Activated T-cell treated with anti-CD3 and anti-CD28 coated beads for 24 hours (primary cell): ENCODE measurements at regions not wholly inside any gene's neighbourhood (a gene's known extent, or its start where the extent isn't known, plus 50 kb on each side); places are given as distances from the start of the nearest gene placed in this dataset.

ENCODE experiments used
- DNase-seq: peaks from one replicate; pipeline ENCODE4 v3.0.0-alpha.2; 2020; ENCODE audit warnings: low read depth

DNA sequence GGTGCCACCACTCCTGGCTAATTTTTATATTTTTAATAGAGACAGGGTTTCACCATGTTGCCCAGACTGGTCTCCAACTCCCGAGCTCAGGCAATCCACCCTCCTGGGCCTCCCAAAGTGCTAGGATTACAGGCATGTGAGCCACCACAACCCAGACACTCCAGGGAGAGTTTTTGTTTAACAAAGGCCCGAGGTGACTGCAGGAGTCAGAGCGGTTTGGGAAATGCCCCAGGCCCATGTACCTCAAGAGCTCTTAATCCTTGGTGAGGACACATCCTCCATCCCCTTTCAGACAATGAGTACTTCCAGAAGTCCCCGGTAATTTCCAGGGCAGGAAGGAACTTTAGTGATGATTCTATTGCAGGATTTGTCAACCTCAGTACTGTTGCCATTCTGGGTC is 176.0 kb downstream of the ESRRB start:
- DNase-seq = no peak

DNA sequence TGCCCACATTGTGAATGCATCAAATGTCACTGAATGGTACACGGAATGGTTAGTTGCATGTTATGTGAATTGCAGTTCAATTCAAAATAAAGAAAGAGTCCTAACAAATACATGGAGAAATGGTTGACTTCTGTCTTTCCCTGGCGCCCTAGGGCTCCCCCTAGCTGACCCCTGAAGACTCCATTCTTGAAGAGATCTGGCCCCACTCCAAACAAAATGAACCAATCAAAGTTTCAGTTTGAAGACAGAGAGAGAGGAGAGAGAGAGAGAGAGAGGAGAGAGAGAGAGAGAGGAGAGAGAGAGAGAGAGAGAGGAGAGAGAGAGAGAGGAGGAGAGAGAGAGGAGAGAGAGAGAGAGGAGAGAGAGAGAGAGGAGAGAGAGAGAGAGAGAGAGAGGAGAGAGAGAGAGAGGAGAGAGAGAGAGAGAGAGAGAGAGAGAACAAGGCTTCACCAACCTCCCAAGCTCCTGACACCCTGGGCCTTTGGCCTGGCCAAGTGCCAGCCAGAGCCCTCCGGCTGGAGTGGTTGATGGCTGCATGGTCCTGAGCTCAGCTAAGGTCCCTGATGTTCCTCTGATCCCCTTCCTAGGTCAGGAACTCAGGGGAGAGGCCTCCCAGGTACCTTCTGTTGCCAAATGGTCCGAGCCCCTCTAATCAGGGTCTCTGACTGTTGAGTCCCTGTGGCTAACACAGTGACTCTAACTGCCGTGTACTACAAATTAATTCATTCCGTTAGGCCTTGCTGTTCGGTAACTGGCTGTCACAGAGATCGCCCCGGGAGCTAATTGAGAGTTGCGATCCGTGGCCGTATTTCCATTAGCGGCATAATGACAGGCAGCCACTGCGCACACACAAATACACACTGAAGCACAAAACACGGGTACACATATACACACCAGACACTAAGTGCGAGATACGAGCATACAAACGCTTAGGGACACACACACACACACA is 188.8 kb downstream of the ESRRB start:
- no peak for DNase-seq

- DNase-seq = no peak
Measured at GRCh38 chr14:76566439-76566838, 190.5 kb downstream of the ESRRB start.

DNA sequence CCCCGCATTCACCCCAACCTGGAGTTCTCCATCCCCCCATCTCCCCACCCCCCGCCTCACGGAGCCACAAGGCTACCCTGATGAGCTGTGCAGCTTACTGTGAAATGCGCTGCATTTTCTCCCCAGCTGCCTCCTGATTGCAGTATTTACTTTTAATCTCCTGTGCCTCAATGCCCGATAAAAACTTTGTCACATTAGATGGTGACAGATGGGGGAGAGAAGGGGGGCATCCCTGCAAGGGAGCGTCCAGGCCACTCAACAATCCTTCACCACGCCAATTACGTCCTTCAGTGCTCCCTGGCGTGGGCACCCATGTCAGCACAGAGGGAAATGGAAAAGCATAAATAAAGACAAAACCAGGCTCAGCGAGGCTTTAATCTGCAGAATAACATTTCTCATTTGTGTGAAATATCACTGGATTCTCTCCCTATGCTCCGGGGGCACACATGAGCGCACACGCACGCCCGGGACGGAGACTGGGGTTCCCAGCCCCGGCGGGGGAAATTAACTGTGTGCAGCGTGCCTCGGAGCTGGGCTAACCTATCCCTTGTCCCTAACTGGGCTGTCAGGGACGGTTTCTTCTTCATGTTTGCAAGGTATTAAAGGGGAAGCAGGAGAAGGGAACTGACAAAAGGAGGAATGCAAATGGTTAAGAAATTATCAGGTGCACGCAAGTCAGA is 186.7 kb upstream of the VASH1 start:
- no peak for DNase-seq

DNA sequence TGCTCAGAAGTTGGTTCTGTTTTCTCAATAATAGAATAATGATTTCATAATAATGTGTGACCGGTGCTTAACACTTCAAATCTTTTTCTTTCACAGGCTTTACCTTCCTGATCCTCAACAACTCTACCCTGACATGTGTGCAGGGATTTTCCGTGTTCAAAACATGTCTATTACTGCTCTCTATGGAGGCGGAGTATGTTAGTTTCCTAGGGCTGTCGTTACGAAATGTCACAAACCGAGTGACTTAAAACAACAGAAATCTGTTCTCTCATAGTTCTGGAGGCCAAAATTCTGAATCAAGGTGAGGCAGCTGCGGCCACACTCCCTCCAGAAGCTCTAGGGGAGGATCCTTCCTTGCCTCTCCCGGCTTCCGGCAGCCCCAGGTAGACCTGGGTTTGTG is 186.2 kb upstream of the VASH1 start:
- no peak for DNase-seq

DNA sequence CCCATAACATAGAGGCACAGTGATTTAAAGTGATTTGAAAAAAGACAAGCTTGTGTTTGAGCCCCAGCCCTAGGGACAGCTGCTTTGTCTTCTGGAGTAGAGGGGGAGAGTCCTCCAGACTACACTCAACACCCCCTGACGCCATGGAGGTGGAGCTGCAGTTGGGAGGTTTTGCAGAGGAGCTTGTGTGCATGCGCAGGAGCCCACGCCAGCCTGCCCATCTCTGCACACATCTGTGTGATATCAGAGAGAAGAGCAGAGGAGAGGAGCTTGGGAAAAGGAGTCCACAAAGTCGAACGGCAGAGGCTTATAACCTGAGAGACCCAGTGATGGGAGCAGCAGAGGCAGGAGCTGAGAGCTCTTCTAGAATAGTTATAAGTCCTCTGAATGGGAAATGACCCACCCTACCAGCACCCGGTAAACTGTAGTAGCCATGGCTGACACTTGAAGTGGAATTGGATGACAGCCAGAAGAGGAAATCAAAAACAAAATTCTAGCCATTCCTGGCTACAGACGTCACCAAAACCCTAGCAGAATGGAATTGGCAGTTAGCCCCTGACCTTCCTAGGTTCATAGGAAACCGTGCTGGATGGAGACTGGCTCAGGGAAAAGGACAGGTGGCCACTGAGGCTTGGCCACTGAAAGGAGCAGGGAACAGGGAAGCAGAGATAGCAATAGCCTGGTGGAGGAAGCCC is 185.1 kb upstream of the VASH1 start:
- no peak for DNase-seq

DNA sequence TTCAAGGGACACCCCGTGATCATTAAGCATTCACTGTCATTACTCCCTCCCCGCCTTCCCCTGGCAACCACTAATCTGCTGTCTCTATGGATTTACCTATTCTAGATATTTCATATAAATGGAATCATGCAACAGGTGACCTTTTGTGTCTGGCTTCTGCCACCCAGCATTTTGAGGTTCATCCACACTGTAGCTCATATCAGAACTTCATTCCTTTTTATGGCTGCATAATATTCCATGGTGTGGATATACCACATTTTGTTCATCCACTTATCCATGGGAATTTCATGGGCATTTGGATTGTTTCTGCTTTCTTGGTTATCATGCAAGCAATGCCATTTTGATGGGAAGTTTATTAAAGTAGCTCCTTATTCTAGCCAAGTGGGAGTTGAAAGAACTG is 184.2 kb upstream of the VASH1 start:
- DNase-seq = no peak

DNA sequence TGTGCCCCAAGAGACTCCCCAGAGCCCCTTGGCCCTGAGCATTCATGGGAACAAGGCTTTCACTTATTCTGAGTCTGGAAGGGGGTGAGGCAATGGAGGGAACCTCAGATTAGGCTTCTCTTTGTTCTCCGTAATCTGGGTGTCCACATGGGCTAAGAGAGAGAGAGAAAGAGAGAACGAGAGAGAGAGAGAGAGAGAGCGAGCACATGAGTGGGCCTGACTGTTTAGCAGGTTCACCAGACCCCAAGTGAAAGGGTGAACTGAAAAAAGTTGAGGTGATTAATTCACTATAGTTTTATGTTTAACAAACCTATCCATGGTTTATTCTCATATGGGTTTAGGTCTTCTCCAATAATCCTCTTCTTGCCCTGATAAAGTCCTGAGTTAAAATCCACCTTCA is 183.4 kb upstream of the VASH1 start:
- no peak for DNase-seq

- DNase-seq = no peak
Measured at GRCh38 chr14:76580399-76580798, 180.9 kb upstream of the VASH1 start.

GRCh38 chr14:76580967-76581366 is 180.3 kb upstream of the VASH1 start:
- no peak for DNase-seq

GRCh38 chr14:76581592-76581991 is 179.7 kb upstream of the VASH1 start:
- no peak for DNase-seq

- DNase-seq = no peak
Measured at GRCh38 chr14:76582447-76582846, 178.8 kb upstream of the VASH1 start.

DNA sequence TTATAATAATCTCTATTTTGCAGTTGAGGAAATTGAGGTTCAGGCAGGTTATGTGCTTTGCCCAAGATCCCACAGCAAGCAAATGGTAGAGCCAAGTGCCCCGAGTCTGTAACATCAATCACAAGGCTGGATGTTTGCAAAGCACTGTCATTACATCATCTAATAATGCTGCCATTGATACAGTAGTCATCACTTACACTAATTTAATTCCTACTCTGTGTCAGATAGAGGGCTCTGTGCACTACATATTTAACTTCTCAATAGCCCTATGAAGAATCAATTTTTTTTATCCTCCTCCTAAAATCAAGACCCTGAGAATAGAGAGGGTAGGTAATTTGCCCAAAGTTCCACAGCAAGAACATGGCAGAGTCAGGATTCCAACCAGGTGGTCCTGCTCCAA is 178.1 kb upstream of the VASH1 start:
- no peak for DNase-seq

DNA sequence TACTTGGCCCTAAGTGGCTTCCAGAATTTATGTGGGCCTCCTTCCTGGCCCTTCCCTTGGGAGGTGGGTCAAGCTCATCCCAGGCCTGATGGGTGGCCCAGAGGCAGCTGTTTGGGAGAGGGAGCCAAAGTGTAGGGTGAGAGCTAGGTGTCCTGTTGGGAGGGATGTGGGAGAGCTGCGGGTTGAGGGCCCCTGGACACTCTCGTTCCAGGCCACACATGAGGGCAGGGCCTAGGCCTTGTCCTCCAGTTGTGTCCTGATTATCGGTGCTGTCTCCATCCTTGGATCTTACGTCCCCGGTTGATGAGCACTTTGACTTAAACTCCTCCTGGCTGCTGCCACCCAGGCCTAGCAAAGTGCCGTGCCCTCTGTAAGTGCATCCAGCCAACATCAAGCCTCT is 177.5 kb upstream of the VASH1 start:
- DNase-seq = no peak

- DNase-seq = no peak
Measured at GRCh38 chr14:76584271-76584702, 177.0 kb upstream of the VASH1 start.

- DNase-seq = no peak
Measured at GRCh38 chr14:76585616-76586015, 175.7 kb upstream of the VASH1 start.

GRCh38 chr14:76589246-76589645 is 172.0 kb upstream of the VASH1 start:
- no peak for DNase-seq

DNA sequence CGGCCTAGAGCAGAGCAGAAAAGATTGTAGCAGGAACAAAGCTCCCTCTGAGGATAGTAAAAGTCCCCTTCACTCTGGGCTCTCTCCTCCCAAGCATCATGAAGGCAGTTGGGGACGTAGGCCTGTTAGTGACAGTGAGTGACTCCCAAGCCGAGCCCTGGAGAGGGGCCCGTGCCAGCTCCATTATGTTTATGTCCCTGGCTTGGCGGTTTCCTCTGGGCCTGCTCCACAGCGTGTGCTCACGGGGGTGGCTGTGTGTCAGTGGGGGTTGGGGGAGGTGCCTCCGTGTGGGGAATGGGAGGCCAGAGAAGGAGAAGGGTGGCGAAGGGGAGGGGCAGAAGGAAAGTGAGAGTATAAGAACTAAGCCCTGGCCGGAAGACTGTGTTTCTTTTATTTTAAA is 170.0 kb upstream of the VASH1 start:
- DNase-seq = no peak

GRCh38 chr14:76595266-76595665 is 166.0 kb upstream of the VASH1 start:
- no peak for DNase-seq

DNA sequence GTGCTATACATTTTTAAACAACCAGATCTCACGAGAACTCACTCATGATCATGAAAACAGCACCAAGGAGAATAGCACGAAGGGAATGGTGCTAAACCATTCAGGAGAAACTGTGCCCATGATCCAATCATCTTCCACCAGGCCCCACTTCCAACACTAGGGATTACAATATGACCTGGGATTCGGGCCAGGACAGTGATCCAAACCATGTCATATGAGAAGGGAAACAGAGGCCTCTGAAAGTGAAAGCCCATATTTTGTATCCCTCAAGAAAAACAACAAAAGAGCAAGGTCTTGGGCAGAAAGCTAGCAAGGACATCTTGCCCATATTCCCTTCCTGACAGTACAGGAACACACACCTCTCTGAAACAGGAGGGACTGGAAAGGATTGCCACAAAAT is 163.9 kb upstream of the VASH1 start:
- DNase-seq = no peak

GRCh38 chr14:76599141-76599540 is 162.1 kb upstream of the VASH1 start:
- DNase-seq = no peak

DNA sequence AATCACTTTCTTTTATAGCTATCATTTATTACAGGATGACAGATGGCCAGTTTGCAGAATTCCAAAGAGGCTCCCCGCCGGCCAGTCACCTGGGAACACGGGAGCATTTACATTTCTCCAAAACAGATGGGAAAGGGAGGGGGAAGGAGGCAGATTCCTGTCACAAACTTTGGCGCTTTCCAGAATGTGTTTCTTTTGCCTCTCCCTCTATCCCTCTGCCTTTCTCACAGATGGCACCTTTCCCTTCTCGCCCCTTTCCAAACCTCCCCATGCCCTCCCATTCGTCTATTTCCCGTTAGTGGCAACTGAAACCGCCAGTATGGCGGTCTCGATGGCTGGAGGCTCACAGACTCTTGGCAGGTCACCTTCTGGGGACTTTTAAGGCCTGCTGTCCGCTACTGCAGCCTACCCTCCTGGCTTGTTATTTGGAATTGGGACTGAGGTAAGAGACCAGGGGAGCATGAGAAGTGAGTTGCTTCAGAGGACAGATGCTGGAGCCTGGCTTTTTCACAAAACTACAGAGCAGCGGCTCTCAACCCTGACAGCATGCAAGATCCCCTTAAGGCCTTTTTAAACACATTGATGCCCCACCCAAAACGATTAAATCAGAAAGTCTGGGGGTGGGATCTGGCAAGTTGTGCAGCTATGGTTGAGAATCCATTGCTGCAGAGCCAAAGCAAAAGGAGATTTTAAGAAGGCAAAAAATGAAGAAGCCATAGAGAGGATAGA is 161.5 kb upstream of the VASH1 start:
- no peak for DNase-seq
